ENCODE measurements at regions not wholly inside any gene's neighbourhood (a gene's known extent, or its start where the extent isn't known, plus 50 kb on each side); places are given as distances from the start of the nearest gene placed in this dataset.

- Histone ChIP-seq H3K14ac (ENCODE audit: low read length) (no peak overlapping the region), H2AFZ (ENCODE audit: insufficient read depth, low read length, poor library complexity) (no peak overlapping the region), H3K23ac (ENCODE audit: low read length) (no peak overlapping the region), H2BK5ac (ENCODE audit: low read depth, low read length, poor library complexity) (no peak overlapping the region), H3K4me3 (ENCODE audit: low read depth, low read length) (no peak overlapping the region), H3K79me1 (ENCODE audit: low read length) (peaks cover 15% of the 10 kb centered on the region), H2BK12ac (ENCODE audit: low read length) (no peak overlapping the region), H2BK120ac (ENCODE audit: insufficient read depth, low read length, poor library complexity) (no peak overlapping the region), H3K79me2 (ENCODE audit: control insufficient read depth, insufficient read depth, low read length, poor library complexity) (no peaks in the 10 kb centered on the region), H2AK5ac (ENCODE audit: low read length) (no peak overlapping the region), H3K4me1 (ENCODE audit: control insufficient read depth in 1 of 2, insufficient read depth in 2 of 2, low read length in 2 of 2) (peaks cover 2 to 3% of the 10 kb centered on the region in 2 experiments), H3K27me3 (ENCODE audit: insufficient read depth, low read length) (no peaks in the 10 kb centered on the region), H3K4ac (ENCODE audit: low read depth, low read length) (no peak overlapping the region), H4K8ac (ENCODE audit: low read depth, low read length) (no peak overlapping the region), H4K12ac (ENCODE audit: low read depth, low read length) (no peak overlapping the region), H3K9me3 (ENCODE audit: insufficient read depth, low read depth, low read length) (no peaks in the 10 kb centered on the region), H3K9ac (ENCODE audit: low read length) (no peak overlapping the region), H3K18ac (ENCODE audit: low read length) (no peak overlapping the region), H3K27ac (ENCODE audit: low read depth, low read length) (no peak overlapping the region), H3K36me3 (ENCODE audit: control insufficient read depth in 1 of 2, insufficient read depth in 2 of 2, low read length in 2 of 2) (no peaks in the 10 kb centered on the region), H3K4me2 (ENCODE audit: low read length) (no peak overlapping the region), H4K91ac (ENCODE audit: low read depth, low read length) (no peak overlapping the region)
- DNase-seq: peak in 1 of 2 donors; percentile 68
- WGBS (ENCODE audit: extremely low coverage, insufficient coverage, insufficient read length): no CpG with 5 or more reads among the region's 5 CpGs
Observed at GRCh38 chr17:69605571-69605970, 191.1 kb downstream of the MAP2K6 start.

GRCh38 chr17:69606142-69606800 is 191.8 kb downstream of the MAP2K6 start:
- no peaks in the 10 kb centered on the region for H3K27me3 ChIP-seq (ENCODE audit: insufficient read depth, low read length)
- no CpG with 5 or more reads among the region's 5 CpGs for WGBS (ENCODE audit: extremely low coverage, insufficient coverage, insufficient read length)
- peak overlapping the region; percentile 89 for H3K14ac ChIP-seq (ENCODE audit: low read length)

GRCh38 chr17:69607162-69607834 is 192.8 kb downstream of the MAP2K6 start:
- Histone ChIP-seq H3K23ac (ENCODE audit: low read length) (no peak overlapping the region), H3K36me3 (ENCODE audit: control insufficient read depth in 1 of 2, insufficient read depth in 2 of 2, low read length in 2 of 2) (no peaks in the 10 kb centered on the region), H2AFZ (ENCODE audit: insufficient read depth, low read length, poor library complexity) (no peak overlapping the region)

More at GRCh38 chr17:69606142-69606800, 191.8 kb downstream of the MAP2K6 start:
- Histone ChIP-seq H4K91ac (ENCODE audit: low read depth, low read length) (peak overlapping the region; percentile 85), H3K23ac (ENCODE audit: low read length) (no peak overlapping the region), H3K9me3 (ENCODE audit: insufficient read depth, low read depth, low read length) (no peaks in the 10 kb centered on the region), H4K8ac (ENCODE audit: low read depth, low read length) (peak overlapping the region; percentile 47), H3K36me3 (ENCODE audit: control insufficient read depth in 1 of 2, insufficient read depth in 2 of 2, low read length in 2 of 2) (no peaks in the 10 kb centered on the region), H3K79me1 (ENCODE audit: low read length) (peaks cover 15% of the 10 kb centered on the region), H3K18ac (ENCODE audit: low read length) (no peak overlapping the region), H3K27ac (ENCODE audit: low read depth, low read length) (no peak overlapping the region), H2BK12ac (ENCODE audit: low read length) (peak overlapping the region; percentile 99), H4K12ac (ENCODE audit: low read depth, low read length) (no peak overlapping the region), H3K4me1 (ENCODE audit: control insufficient read depth in 1 of 2, insufficient read depth in 2 of 2, low read length in 2 of 2) (peaks cover 2 to 3% of the 10 kb centered on the region in 2 experiments), H3K79me2 (ENCODE audit: control insufficient read depth, insufficient read depth, low read length, poor library complexity) (no peaks in the 10 kb centered on the region), H3K4me2 (ENCODE audit: low read length) (no peak overlapping the region), H2BK5ac (ENCODE audit: low read depth, low read length, poor library complexity) (peak overlapping the region; percentile 40), H3K9ac (ENCODE audit: low read length) (no peak overlapping the region), H3K4me3 (ENCODE audit: low read depth, low read length) (no peak overlapping the region), H3K4ac (ENCODE audit: low read depth, low read length) (peak overlapping the region; percentile 69), H2AK5ac (ENCODE audit: low read length) (no peak overlapping the region), H2BK120ac (ENCODE audit: insufficient read depth, low read length, poor library complexity) (peak overlapping the region; percentile 94), H2AFZ (ENCODE audit: insufficient read depth, low read length, poor library complexity) (no peak overlapping the region)
- no peak for DNase-seq

GRCh38 chr17:69608141-69608540 is 193.6 kb downstream of the MAP2K6 start:
- no peaks in the 10 kb centered on the region for H3K27me3 ChIP-seq (ENCODE audit: insufficient read depth, low read length)
- H3K4ac ChIP-seq (ENCODE audit: low read depth, low read length): no peak overlapping the region
- H3K9me3 ChIP-seq (ENCODE audit: insufficient read depth, low read depth, low read length): no peaks in the 10 kb centered on the region
- H3K18ac ChIP-seq (ENCODE audit: low read length): no peak overlapping the region
- H3K14ac ChIP-seq (ENCODE audit: low read length): no peak overlapping the region
- H3K23ac ChIP-seq (ENCODE audit: low read length): no peak overlapping the region
- no peak overlapping the region for H3K4me2 ChIP-seq (ENCODE audit: low read length)
- no peak overlapping the region for H3K9ac ChIP-seq (ENCODE audit: low read length)
- DNase-seq: no peak
- H2AFZ ChIP-seq (ENCODE audit: insufficient read depth, low read length, poor library complexity): no peak overlapping the region
- H3K27ac ChIP-seq (ENCODE audit: low read depth, low read length): peak overlapping the region; percentile 75
- no peak overlapping the region for H2BK5ac ChIP-seq (ENCODE audit: low read depth, low read length, poor library complexity)
- no peak overlapping the region for H3K4me3 ChIP-seq (ENCODE audit: low read depth, low read length)
- H4K8ac ChIP-seq (ENCODE audit: low read depth, low read length): no peak overlapping the region
- no peak overlapping the region for H4K91ac ChIP-seq (ENCODE audit: low read depth, low read length)
- H2BK120ac ChIP-seq (ENCODE audit: insufficient read depth, low read length, poor library complexity): no peak overlapping the region
- H2AK5ac ChIP-seq (ENCODE audit: low read length): no peak overlapping the region
- H3K4me1 ChIP-seq (ENCODE audit: control insufficient read depth in 1 of 2, insufficient read depth in 2 of 2, low read length in 2 of 2): peaks cover 2 to 3% of the 10 kb centered on the region in 2 experiments
- H3K79me1 ChIP-seq (ENCODE audit: low read length): peaks cover 15% of the 10 kb centered on the region
- no peak overlapping the region for H2BK12ac ChIP-seq (ENCODE audit: low read length)
- WGBS (ENCODE audit: extremely low coverage, insufficient coverage, insufficient read length): no CpG with 5 or more reads among the region's 2 CpGs
- no peaks in the 10 kb centered on the region for H3K36me3 ChIP-seq (ENCODE audit: control insufficient read depth in 1 of 2, insufficient read depth in 2 of 2, low read length in 2 of 2)
- no peak overlapping the region for H4K12ac ChIP-seq (ENCODE audit: low read depth, low read length)
- H3K79me2 ChIP-seq (ENCODE audit: control insufficient read depth, insufficient read depth, low read length, poor library complexity): no peaks in the 10 kb centered on the region

More at GRCh38 chr17:69607162-69607834, 192.8 kb downstream of the MAP2K6 start:
- no peak overlapping the region for H3K4me2 ChIP-seq (ENCODE audit: low read length)
- peaks cover 15% of the 10 kb centered on the region for H3K79me1 ChIP-seq (ENCODE audit: low read length)
- no peak overlapping the region for H4K12ac ChIP-seq (ENCODE audit: low read depth, low read length)
- H4K8ac ChIP-seq (ENCODE audit: low read depth, low read length): no peak overlapping the region
- no peak overlapping the region for H3K4ac ChIP-seq (ENCODE audit: low read depth, low read length)
- H3K27me3 ChIP-seq (ENCODE audit: insufficient read depth, low read length): no peaks in the 10 kb centered on the region
- H2AK5ac ChIP-seq (ENCODE audit: low read length): no peak overlapping the region
- WGBS (ENCODE audit: extremely low coverage, insufficient coverage, insufficient read length): no CpG with 5 or more reads among the region's 6 CpGs
- DNase-seq: peak; percentile 66 to 79
- H3K18ac ChIP-seq (ENCODE audit: low read length): no peak overlapping the region
- no peak overlapping the region for H4K91ac ChIP-seq (ENCODE audit: low read depth, low read length)
- H3K27ac ChIP-seq (ENCODE audit: low read depth, low read length): peak overlapping the region; percentile 67
- peak overlapping the region; percentile 68 for H2BK5ac ChIP-seq (ENCODE audit: low read depth, low read length, poor library complexity)
- peak overlapping the region; percentile 82 for H2BK120ac ChIP-seq (ENCODE audit: insufficient read depth, low read length, poor library complexity)
- H3K4me1 ChIP-seq (ENCODE audit: control insufficient read depth in 1 of 2, insufficient read depth in 2 of 2, low read length in 2 of 2): peaks cover 2 to 3% of the 10 kb centered on the region in 2 experiments
- H3K9ac ChIP-seq (ENCODE audit: low read length): no peak overlapping the region
- H3K79me2 ChIP-seq (ENCODE audit: control insufficient read depth, insufficient read depth, low read length, poor library complexity): no peaks in the 10 kb centered on the region
- H3K4me3 ChIP-seq (ENCODE audit: low read depth, low read length): no peak overlapping the region
- no peak overlapping the region for H2BK12ac ChIP-seq (ENCODE audit: low read length)
- no peaks in the 10 kb centered on the region for H3K9me3 ChIP-seq (ENCODE audit: insufficient read depth, low read depth, low read length)
- peak overlapping the region; percentile 66 for H3K14ac ChIP-seq (ENCODE audit: low read length)
